Duodenal mucosa (tissue), 2 donors: ENCODE measurements at regions not wholly inside any gene's neighbourhood (a gene's known extent, or its start where the extent isn't known, plus 50 kb on each side); places are given as distances from the start of the nearest gene placed in this dataset.

Experiments
- H3K27ac ChIP-seq: one replicate; pipeline ENCODE4 v1.7.0; 2013; ENCODE audit warnings: low read depth, low read length
- H3K27me3 ChIP-seq, 2 donors: one replicate each; pipeline ENCODE4 v1.7.0; 2013; ENCODE audit warnings: low read length in 2 of 2, control low read depth in 1 of 2; ENCODE audit not compliant: insufficient read depth in 2 of 2, control insufficient read depth in 1 of 2
- H3K36me3 ChIP-seq, 2 donors: one replicate each; pipeline ENCODE4 v1.7.0; 2013; ENCODE audit warnings: low read length in 2 of 2, control low read depth in 1 of 2; ENCODE audit not compliant: insufficient read depth in 2 of 2, control insufficient read depth in 1 of 2
- H3K4me1 ChIP-seq, 2 donors: one replicate each; pipeline ENCODE4 v1.7.0; 2013; ENCODE audit warnings: low read length in 2 of 2, control low read depth in 1 of 2; ENCODE audit not compliant: insufficient read depth in 2 of 2, control insufficient read depth in 1 of 2
- H3K4me3 ChIP-seq, 2 donors: one replicate each; pipeline ENCODE4 v1.7.0; 2013; ENCODE audit warnings: low read length in 2 of 2, low read depth in 1 of 2
- H3K9ac ChIP-seq, 2 donors: one replicate each; pipeline ENCODE4 v1.7.0; 2013; ENCODE audit warnings: low read length in 2 of 2, low read depth in 1 of 2
- H3K9me3 ChIP-seq, 2 donors: one replicate each; pipeline ENCODE4 v1.7.0; 2013; ENCODE audit warnings: low read length in 2 of 2, control low read depth in 1 of 2; ENCODE audit not compliant: control insufficient read depth in 1 of 2

- Histone ChIP-seq H3K36me3 (no peaks in the 10 kb centered on the region), H3K9ac (no peak overlapping the region), H3K4me3 (no peak overlapping the region), H3K27me3 (no peaks in the 10 kb centered on the region), H3K27ac (no peak overlapping the region), H3K4me1 (no peaks in the 10 kb centered on the region), H3K9me3 (peaks cover 0 to 14% of the 10 kb centered on the region in 2 donors)
Measured at GRCh38 chr6:66935612-66936011, 1228.6 kb upstream of the EYS start.

- Histone ChIP-seq H3K9me3 (peaks cover 4 to 12% of the 10 kb centered on the region in 2 donors), H3K27ac (no peak overlapping the region), H3K36me3 (no peaks in the 10 kb centered on the region)
Measured at GRCh38 chr6:66931787-66932186, 1224.8 kb upstream of the EYS start.

GRCh38 chr6:66930559-66931290 lies 1223.7 kb upstream of the EYS start:
- Histone ChIP-seq H3K9ac (no peak overlapping the region), H3K9me3 (peaks cover 15% of the 10 kb centered on the region in 2 donors), H3K27ac (no peak overlapping the region), H3K4me1 (no peaks in the 10 kb centered on the region), H3K27me3 (no peaks in the 10 kb centered on the region), H3K4me3 (no peak overlapping the region), H3K36me3 (no peaks in the 10 kb centered on the region)

More at GRCh38 chr6:66931787-66932186, 1224.8 kb upstream of the EYS start:
- Histone ChIP-seq H3K27me3 (no peaks in the 10 kb centered on the region), H3K4me3 (no peak overlapping the region), H3K4me1 (no peaks in the 10 kb centered on the region), H3K9ac (no peak overlapping the region)

DNA sequence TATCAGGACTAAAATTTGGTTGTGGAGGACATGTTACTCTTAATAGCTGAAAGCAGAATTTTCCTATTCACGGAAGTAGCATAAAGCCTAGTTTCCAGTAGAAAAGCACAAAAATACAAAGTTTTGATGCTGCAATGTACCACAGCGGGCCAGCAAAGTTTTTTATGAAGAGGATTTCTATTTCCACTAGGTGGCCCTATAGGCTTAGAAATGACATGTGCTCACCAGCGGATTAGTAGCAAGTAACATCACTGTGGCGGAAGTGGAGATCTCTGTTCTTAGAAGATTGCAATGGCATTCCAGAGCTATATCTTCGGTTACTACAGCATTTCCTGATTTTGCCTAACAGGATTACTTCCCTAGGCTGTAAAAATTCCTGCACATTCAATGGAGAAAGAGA lies 1219.0 kb upstream of the EYS start:
- H3K27me3 ChIP-seq, result no peaks in the 10 kb centered on the region
- no peak overlapping the region for H3K9ac ChIP-seq
- no peaks in the 10 kb centered on the region for H3K36me3 ChIP-seq
- H3K4me1 ChIP-seq, result no peaks in the 10 kb centered on the region
- no peak overlapping the region for H3K4me3 ChIP-seq
- H3K9me3 ChIP-seq, result peaks cover 30 to 41% of the 10 kb centered on the region in 2 donors
- H3K27ac ChIP-seq, result no peak overlapping the region

DNA sequence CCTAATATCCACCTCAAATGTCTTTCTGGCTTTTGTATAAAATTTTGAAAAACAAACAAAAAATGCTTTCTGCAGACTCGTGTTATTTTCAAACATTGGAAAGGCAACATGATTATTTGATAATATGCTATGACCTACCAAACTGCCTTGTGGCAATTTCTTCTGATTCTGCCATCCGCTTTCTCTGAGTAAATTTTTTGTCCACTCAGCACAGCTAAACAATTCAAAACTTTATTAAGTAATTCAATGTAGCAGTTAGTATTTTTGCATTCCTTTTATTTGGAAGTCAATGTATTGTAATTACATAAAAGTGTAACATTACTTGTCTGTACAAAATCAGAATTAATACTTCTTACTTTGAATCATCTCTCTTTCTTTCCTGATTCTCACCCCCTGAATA lies 1206.6 kb upstream of the EYS start:
- H3K4me3 ChIP-seq, result no peak overlapping the region
- no peaks in the 10 kb centered on the region for H3K4me1 ChIP-seq
- H3K27me3 ChIP-seq, result no peaks in the 10 kb centered on the region
- no peak overlapping the region for H3K9ac ChIP-seq
- H3K27ac ChIP-seq, result no peak overlapping the region
- H3K9me3 ChIP-seq, result no peaks in the 10 kb centered on the region
- no peaks in the 10 kb centered on the region for H3K36me3 ChIP-seq

DNA sequence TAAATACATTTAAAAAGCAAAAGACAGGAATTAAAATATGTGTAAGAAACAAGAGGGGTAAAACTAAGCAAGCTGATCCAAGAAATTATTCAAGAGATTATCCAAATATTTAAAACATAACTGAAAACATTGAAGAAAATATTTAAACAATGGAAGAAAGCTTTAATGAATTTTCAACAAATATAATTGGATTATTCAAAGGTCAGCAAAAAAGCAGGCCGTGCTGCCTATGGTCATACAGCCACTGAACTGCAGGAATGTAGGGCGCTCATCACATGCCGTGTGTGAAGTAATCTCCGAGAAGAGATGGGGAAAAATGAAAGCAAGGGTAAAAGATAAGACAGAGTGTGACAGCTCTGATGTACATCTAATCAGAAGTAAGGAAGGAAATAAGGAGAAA lies 1195.4 kb upstream of the EYS start:
- H3K27ac ChIP-seq, result no peak overlapping the region
- peaks cover 7 to 9% of the 10 kb centered on the region in 2 donors for H3K9me3 ChIP-seq
- no peaks in the 10 kb centered on the region for H3K27me3 ChIP-seq
- H3K4me1 ChIP-seq, result no peaks in the 10 kb centered on the region
- no peak overlapping the region for H3K9ac ChIP-seq
- H3K36me3 ChIP-seq, result no peaks in the 10 kb centered on the region
- H3K4me3 ChIP-seq, result no peak overlapping the region

DNA sequence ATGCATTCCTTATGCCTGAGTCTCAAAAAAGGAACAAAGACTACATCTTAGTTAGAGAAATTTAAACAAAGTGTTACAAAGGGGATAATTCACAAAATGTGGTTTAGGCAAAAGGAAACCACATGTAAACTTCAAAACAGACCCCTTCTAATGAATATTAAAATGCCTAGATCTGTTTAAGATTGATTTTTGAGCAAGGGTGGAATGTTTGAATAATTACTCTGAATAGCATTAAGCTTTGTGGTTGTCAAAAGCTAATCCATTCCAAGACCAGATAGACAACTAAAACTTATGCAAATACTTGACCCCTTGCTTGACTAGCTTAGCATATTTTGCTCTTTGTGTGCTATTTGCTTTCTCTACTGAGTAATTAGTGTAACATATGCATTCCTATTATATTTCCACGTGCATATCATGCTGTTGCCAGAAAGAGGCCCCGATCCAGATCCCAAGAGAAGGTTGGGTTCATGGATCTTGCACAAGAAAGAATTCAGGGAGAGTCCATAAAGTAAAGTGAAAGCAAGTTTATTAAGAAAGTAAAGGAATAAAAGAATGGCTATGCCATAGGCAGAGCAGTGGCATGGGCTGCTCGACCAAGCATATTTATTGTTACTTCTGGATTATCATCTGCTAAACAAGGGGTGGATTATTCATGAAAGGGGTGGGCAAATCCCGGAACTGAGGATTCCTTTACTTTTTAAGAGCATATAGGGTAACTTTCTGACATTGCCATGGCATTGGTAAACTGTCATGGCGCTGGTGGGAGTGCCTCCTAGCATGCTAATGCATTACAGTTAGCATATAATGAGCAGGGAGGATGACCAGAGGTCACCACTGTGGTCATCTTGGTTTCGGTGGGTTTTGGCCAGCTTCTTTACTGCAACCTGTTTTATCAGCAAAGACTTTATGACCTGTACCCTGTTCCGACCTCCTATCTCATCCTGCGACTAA lies 1193.4 kb upstream of the EYS start:
- H3K27me3 ChIP-seq, result no peaks in the 10 kb centered on the region
- H3K36me3 ChIP-seq, result no peaks in the 10 kb centered on the region
- no peak overlapping the region for H3K27ac ChIP-seq
- H3K4me3 ChIP-seq, result no peak overlapping the region
- peaks cover 3 to 19% of the 10 kb centered on the region in 2 donors for H3K9me3 ChIP-seq
- H3K9ac ChIP-seq, result no peak overlapping the region
- no peaks in the 10 kb centered on the region for H3K4me1 ChIP-seq

GRCh38 chr6:66897576-66897975 lies 1190.5 kb upstream of the EYS start:
- no peak overlapping the region for H3K27ac ChIP-seq
- no peaks in the 10 kb centered on the region for H3K36me3 ChIP-seq
- peaks cover 3 to 21% of the 10 kb centered on the region in 2 donors for H3K9me3 ChIP-seq
- H3K27me3 ChIP-seq, result no peaks in the 10 kb centered on the region
- H3K9ac ChIP-seq, result no peak overlapping the region
- no peaks in the 10 kb centered on the region for H3K4me1 ChIP-seq
- H3K4me3 ChIP-seq, result no peak overlapping the region

- Histone ChIP-seq H3K9ac (no peak overlapping the region), H3K27me3 (no peaks in the 10 kb centered on the region), H3K9me3 (peaks cover 3 to 21% of the 10 kb centered on the region in 2 donors), H3K4me1 (no peaks in the 10 kb centered on the region), H3K36me3 (no peaks in the 10 kb centered on the region), H3K4me3 (no peak overlapping the region), H3K27ac (no peak overlapping the region)
Measured at GRCh38 chr6:66896415-66896814, 1189.4 kb upstream of the EYS start.

DNA sequence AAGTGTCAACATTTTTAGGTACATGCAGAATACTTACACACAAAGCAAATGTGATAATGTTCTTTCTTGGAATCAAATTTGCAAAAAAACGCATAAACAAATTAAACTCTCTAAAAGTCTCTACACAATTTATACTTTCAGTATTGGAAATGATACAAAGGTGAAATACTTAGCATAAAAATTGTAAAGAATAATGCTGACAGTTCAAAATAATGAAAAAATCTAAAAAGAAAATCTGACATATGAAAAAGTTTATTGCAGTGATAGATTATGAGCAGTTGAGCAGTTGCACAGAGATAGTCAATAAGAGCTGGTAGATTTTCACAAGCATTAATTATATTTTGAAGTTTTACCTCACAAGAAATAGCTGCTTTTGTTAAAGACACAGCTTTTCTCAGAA lies 1176.4 kb upstream of the EYS start:
- Histone ChIP-seq H3K4me1 (no peaks in the 10 kb centered on the region), H3K9me3 (peaks cover 19 to 21% of the 10 kb centered on the region in 2 donors), H3K27ac (no peak overlapping the region), H3K4me3 (no peak overlapping the region), H3K27me3 (no peaks in the 10 kb centered on the region), H3K9ac (no peak overlapping the region), H3K36me3 (no peaks in the 10 kb centered on the region)
